ENCODE measurements at regions not wholly inside any gene's neighbourhood (a gene's known extent, or its start where the extent isn't known, plus 50 kb on each side); places are given as distances from the start of the nearest gene placed in this dataset.
"Not testable (repeated sequence)": the region's sequence is repeated elsewhere in the genome, so short reads cannot be mapped to it uniquely, and the experiment has no call there.

GRCh38 chr3:106421909-106422308 lies 553.1 kb upstream of the CBLB start:
- no peak for DNase-seq

DNA sequence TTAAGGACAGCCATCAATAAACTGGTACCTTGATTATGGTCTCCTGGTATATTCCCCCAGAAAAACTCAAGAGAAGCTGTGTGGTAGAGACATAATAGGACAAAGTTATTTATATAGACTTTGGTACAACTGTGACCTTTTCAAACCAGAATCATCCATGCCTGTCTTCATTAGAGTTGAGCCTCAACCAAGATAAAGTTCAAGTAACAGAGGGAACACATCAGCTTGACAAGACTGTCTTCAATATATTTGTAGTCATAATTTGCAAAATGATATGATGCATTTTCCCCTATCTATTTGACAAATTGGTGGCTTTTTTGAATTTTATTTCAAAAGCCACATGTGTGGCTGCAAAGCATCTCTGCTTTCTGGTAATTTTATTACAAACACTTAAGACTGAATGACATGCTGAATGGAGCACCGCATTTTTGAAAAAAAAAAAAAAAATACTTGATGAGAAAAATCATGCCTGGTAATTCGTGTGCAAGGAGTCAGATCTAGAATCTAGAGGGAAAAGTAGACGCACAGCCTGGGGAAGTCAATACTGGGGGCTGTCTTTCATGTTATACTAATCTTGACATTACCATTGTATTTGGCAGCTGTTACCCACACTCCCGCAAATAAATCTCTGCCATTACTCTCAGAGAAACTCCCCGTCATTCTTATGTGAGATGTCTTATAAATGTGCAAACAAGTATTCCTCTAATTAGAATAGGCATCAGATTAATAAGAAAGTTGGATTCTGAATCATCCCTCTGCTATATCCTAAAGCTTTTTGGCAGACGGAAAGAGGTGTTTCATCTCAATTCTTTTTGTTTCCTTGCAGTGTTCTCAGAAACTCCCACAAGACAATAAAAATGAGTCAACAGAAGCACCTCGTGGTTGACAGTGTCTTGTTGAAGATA lies 554.8 kb upstream of the CBLB start:
- DNase-seq: no peak

DNA sequence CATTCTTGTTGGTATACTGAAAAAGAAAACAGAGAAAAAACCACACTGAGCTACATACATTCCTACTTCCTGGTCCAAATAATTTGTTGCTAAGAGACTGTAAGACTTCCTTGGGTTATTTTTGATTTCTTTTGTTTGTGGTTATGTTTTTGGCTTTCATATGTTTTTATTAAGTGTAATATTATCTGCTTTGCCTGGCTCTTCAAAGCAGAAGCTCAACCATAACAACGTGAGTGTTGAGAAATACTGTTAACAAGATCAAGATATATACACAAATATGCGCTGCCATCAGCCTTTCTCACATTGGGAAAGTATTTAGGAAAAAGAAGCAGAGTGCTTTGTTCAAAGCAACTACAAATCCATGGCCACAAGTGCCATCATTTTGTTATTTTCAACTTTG lies 556.2 kb upstream of the CBLB start:
- no peak for DNase-seq

GRCh38 chr3:106425916-106426315 lies 557.1 kb upstream of the CBLB start:
- no peak for DNase-seq

DNA sequence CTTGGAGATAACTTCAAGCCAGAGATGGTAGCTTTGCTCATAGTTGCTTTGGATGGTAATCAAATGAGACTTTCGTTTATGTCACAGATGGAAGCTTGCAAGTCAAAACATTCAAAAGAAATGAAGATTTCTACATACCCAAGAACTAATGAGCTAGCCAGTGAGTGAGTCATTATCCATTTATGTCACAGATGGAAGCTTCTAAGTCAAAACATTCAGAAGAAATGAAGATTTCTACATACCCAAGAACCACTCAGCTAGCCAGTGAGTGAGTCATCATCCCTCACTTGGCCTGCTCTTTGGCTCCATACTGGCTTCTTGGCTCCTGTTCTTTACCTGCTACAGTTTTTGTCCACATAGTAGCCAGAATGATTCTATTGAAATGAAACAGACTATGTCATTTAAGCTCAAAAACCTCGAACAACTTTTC lies 559.8 kb upstream of the CBLB start:
- no peak for DNase-seq

- DNase-seq: no peak
Measured at GRCh38 chr3:106431721-106432120, 562.9 kb upstream of the CBLB start.

DNA sequence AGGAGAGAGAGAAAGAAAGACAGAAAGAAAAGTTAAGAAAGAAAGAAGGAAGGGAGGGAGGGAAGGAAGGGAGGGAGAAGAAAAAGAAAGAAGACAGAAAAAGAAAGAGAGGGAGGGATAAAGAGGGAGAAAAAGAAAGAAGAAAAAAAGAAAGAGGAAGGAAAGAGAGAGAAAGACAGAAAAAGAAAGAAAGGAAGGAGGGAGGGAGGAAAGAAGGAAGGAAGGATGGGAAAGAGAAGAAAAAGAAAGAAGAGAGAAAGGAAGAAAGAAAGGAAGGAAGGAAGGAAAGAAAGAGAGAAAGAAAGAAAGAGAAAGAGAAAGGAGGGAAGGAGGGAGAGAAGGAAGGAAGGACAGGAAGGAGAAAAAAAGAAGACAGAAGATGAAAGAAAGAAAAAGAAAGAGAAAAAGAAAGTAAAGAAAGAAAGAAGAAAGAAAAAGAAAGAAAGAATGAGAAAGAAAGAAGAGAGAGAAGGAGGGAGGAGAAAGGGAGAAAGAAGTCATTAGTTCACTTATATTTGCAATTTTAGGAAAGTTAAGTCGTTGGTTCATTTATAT lies 567.2 kb upstream of the CBLB start:
- DNase-seq: no peak

DNA sequence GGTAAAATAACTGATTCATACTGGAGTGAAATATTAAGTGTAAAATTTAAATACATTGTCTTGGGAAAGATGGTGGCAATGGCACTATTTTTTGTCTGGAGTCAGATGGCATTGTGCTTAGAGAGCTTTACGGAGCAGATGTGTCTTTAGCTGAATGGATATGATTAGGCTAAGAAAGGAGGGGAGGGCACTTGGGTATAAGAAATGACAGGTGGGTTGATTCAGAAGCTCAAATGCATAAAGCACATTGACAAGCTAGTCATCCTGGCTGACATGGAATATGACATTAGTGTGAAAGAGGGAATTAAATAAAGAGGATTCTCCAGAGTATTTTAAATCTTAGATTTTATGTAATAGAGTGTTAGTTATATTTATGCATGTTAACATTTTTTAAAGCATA lies 570.1 kb upstream of the CBLB start:
- DNase-seq: no peak

- no peak for DNase-seq
Measured at GRCh38 chr3:106440672-106441071, 571.9 kb upstream of the CBLB start.

DNA sequence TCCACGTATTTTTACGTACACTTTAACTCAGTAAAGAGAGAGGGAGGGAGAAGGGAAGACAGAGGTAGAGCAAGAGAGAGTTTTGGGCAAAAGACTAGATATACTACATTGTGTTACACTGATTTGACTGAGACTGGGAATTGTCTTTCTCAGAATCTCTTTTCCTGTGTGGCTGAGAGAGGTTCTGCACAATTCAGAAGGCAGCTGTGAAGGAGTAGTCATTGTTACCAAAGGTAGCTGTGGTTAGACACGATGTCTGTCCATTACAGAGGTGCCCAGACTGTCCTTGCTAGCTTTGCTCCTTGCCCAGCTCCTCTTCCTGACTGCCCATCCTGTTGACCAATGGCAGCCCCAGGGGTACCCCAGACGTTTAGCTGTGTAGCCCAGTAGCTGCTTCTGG lies 577.5 kb upstream of the CBLB start:
- DNase-seq: peak; percentile 51

DNA sequence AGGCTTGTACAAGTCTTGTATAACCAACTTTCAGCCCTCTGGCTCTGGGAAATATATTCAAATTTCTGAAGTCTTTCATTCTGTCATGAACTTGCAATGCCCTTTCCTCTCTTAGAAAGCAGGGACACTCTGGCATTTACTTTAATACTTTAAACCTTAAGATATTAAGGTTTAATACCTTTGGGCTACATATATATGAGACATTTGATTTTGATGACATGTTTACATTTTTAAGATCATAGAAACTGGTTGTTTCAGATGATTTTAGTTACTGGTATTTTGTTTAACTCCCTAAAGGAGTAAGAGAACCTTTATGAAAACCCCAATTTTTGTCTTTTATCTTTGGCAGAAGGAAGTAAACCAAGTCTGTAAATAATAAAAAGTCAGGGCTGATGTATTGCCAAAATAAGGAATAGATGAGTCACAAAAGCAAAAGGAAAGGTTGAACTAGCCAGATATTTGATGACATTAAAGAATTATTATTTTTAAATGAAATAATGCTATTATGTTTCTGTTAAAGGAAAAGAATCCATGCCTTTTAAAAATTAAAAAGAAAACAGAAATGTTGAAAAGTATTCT lies 579.0 kb upstream of the CBLB start:
- DNase-seq: no peak

DNA sequence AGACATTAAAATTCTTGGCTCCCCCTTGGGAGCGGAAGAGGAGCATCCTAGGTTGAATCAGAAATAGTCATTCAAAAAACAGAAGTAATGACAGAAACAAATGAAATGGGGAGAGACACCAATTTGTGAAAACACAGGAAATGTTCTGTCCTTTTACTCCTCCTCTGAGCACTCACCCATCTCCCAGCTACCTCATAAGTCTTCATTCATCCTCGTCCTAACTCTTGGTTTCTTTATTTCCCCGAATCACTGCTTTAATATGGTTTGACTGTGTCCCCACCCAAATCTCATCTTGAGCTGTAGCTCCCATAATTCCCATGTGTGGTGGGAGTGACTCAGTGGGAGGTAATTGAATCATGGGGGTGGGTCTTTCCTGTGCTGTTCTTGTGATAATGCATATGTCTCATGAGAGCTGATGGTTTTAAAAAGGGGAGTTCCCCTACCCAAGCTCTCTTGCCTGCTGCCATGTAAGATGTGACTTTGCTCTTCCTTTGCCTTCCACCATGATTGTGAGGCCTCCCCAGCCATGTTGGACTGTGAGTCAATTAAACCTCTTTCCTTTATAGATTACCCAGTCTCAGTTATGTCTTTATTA lies 579.7 kb upstream of the CBLB start:
- not testable (repeated sequence) for DNase-seq

- DNase-seq: no peak
Measured at GRCh38 chr3:106452096-106452495, 583.3 kb upstream of the CBLB start.

DNA sequence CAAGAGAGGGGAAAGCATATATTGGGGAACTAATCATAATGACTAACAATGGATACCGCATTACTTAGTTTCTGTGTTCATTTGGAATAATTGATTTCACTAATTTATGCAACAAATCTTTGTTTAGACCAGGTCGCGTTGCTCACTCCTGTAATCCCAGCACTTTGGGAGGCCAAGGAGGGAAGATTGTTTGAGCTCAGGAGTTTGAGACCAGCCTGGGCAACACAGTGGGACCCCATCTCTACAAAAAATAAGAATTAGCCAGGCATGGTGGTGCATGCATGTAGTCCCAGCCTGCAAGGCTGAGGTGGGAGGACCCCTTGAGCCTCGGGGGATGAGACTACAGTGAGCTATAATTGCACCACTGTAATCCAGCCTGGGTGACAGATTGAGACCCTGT lies 585.7 kb upstream of the CBLB start:
- no peak for DNase-seq

DNA sequence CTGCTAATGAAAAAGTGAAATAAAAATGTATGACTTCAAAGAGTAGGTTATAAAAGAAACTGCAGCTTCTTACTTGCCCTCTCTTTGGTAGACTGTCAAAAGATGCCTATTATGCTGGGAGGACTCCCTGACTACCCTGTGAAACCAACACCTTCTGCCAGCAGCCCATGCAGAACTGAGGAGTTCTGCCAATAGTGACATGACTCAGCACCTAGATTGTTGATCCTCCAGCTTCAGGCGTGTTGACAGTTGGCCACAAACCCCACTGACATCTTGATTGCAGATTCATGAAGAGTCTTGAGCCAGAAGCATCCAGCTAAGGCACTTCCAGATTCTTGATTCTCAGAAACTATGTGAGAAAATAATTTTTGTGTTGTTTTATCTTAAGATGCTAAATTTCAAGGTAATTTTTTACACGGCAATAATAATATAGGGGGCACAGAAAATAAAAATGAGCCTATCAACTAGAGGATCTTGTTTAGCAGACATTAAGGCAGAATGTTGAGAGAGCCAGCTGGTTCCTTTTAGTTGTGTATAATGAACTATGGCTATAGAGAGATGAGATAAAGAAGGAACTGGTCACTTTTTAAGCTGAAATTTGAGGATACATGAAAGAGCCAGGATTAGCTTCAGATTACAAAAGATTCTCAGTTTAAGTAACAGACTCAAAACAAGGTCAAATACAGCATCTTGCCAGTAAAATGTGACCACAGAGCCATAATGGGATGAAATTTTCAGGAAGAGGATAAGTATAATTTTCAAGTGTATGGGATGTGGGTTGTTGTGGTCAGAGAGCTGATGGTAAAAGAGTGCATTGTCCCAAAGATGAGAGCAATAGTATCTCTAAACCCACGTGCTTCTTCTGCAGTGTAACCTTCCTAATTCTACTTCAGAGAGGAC lies 588.7 kb upstream of the CBLB start:
- no peak for DNase-seq

DNA sequence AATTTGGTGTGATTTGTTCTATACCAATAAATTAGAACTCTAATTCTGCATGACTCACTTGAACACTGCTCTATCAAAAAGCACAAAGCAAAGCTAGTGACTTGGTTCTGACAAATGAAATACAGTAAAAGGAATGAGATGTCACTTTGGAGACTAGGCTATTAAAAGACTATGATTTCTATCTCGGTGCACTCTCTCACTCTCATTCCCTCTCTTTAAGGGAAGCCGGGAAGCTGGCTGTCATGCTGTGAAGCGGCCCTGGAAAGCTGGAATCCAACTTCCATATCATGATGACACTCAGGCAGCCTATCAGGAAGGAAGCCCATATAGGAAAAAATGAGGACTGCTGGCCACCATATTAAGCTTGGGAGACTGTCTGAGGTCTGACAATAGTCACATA lies 590.1 kb upstream of the CBLB start:
- DNase-seq: no peak

- DNase-seq: no peak
Measured at GRCh38 chr3:106466881-106467280, 598.1 kb upstream of the CBLB start.

DNA sequence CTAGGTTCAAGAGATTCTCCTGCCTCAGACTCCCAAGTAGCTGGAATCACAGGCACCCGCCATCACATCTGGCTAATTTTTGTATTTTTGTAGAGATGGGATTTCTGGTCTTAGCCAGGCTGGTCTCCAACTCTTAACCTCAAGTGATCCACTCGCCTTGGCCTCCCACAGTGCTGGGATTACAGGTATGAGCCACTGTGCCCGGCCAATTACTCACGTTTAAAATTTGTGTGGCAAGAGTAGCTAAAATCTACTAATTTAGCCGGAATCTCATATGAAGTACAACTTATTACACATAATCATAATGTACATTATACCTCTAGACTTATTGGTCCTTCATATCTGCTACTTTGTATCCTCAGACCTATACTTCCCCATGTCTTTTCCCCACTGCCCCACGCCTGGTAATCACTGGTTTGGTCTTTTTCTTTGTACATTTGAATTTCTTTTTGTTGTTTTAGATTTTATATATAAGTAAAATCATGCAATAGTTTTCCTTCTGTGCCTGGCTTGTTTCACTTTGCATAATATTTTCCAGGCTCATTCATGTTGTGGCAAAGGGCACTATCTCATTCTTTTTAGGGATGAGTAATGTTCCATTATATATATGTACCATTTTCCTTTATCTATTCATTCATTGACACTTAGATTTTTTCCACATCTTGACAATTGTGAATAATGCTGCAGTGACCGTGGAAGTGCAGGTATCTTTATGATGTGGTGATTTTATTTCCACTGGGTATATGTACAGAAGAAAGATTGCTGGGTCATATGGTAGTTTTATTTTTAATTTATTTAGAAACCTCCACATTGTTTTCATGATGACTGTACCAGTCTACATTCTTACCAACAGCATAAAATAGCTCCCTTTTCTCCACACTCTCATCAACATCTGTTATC lies 605.0 kb upstream of the CBLB start:
- peak; percentile 68 for DNase-seq

DNA sequence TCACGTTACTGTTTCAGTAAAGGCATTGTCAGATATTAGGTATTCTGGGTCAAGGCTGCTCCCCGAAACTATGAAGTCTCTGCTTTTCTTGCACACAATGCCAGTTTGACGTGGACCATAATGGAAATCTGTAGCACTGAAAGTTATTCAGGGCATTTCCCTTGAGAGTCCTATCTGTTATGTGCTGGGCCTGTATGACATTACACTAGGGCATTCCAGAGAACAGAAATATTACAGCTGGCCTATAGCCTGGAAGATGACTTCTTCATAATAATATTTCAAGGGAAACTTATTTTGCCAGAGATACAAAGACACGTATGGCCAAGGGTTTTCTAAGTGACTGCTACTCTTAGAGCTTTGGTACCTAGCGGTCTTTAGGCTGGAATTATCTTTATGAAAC lies 613.6 kb upstream of the CBLB start:
- DNase-seq: no peak

- no peak for DNase-seq
Measured at GRCh38 chr3:106485217-106485616, 616.4 kb upstream of the CBLB start.

DNA sequence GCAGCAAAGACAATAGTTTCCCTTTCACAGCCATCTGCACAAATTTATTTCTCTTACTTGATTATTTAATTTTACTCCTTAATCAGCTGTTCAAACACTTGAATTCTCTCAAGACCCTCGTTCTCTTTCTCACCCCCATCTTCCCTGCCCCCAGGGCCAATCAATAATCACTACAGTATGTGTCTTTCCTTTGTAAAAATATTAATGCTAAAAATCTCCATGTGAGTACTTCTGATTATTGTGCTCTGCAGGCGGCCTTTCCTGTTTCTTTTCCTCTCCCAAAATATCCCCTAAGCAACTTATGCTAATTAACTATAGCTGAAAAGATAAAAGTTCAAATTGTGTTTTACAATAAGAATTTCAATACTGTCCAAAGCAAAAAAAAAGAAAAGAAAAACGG lies 617.0 kb upstream of the CBLB start:
- DNase-seq: no peak
